OCI-LY3 (cell line): ENCODE measurements at regions not wholly inside any gene's neighbourhood (a gene's known extent, or its start where the extent isn't known, plus 50 kb on each side); places are given as distances from the start of the nearest gene placed in this dataset.

Experiments used
- H2AFZ ChIP-seq: fragments of 200-600, 300-600 bp; shearing (Covaris generic); 2 replicates; pipeline ENCODE4 v1.6.0; 2014; ENCODE audit warnings: antibody characterized with exemption, low read depth, low read length
- H3K27ac ChIP-seq: fragments of 200-600, 300-600 bp; sonication (generic); 2 replicates; pipeline ENCODE4 v1.5.1; 2014; ENCODE audit warnings: mild to moderate bottlenecking, low read length, moderate library complexity, mixed read lengths
- H3K27me3 ChIP-seq: fragments of 200-600, 300-600 bp; sonication (generic); 2 replicates; pipeline ENCODE4 v1.6.1; 2014; ENCODE audit warnings: low read depth, low read length, mixed read lengths
- H3K36me3 ChIP-seq: fragments of 200-600, 300-600 bp; sonication (generic); replicated peaks from 2 replicates; pipeline ENCODE3; 2014; ENCODE audit warnings: low read depth, low read length, mixed read lengths
- H3K4me1 ChIP-seq: fragments of 300-600, 200-600 bp; sonication (generic); 2 replicates; pipeline ENCODE4 v1.6.1; 2014; ENCODE audit warnings: low read length, mixed read lengths
- H3K4me2 ChIP-seq: fragments of 200-600, 300-600 bp; sonication (generic); 2 replicates; pipeline ENCODE4 v1.6.1; 2014; ENCODE audit warnings: low read length, mixed read lengths
- H3K4me3 ChIP-seq: fragments of 300-600, 200-600 bp; sonication (generic); 2 replicates; pipeline ENCODE4 v1.5.1; 2014; ENCODE audit warnings: antibody characterized with exemption, mild to moderate bottlenecking, low read length, moderate library complexity
- H3K79me2 ChIP-seq: fragments of 300-600, 200-600 bp; shearing (Covaris generic); 2 replicates; pipeline ENCODE4 v1.6.1; 2014; ENCODE audit warnings: mild to moderate bottlenecking, low read length, mixed read lengths
- H3K9ac ChIP-seq: fragments of 300-600, 200-600 bp; shearing (Covaris generic); 2 replicates; pipeline ENCODE4 v1.6.0; 2014; ENCODE audit warnings: mild to moderate bottlenecking, low read length, moderate library complexity
- H3K9me3 ChIP-seq: fragments of 200-600, 300-600 bp; shearing (Covaris generic); 2 replicates; pipeline ENCODE4 v1.6.1; 2014; ENCODE audit warnings: low read length, mixed read lengths; ENCODE audit not compliant: insufficient read depth
- H4K20me1 ChIP-seq: fragments of 200-600, 300-600 bp; sonication (generic); 2 replicates; pipeline ENCODE4 v1.6.1; 2016; ENCODE audit warnings: low read length, mixed read lengths; ENCODE audit not compliant: insufficient read depth
- CTCF ChIP-seq: fragments of 200-600, 300-600 bp; sonication (generic); IDR thresholded peaks from 2 replicates; pipeline ENCODE4 v1.5.1; 2014; ENCODE audit warnings: antibody characterized with exemption, low read length, low read depth
- EZH2phosphoT487 ChIP-seq: fragments of 200-600 bp; shearing (Covaris generic); IDR thresholded peaks from 2 replicates; pipeline ENCODE4 v1.6.1; 2018; ENCODE audit warnings: antibody characterized with exemption, mixed run types, low read depth

- no peak for TF ChIP-seq EZH2phosphoT487
- TF ChIP-seq CTCF, result no peak
- no peak overlapping the region for H3K27ac ChIP-seq
- no peaks in the 10 kb centered on the region for H3K27me3 ChIP-seq
- H3K4me1 ChIP-seq, result no peaks in the 10 kb centered on the region
- H3K79me2 ChIP-seq, result no peaks in the 10 kb centered on the region
- no peak overlapping the region for H3K9ac ChIP-seq
- no peak overlapping the region for H3K4me3 ChIP-seq
- no peaks in the 10 kb centered on the region for H4K20me1 ChIP-seq
- H3K9me3 ChIP-seq, result no peaks in the 10 kb centered on the region
- no peak overlapping the region for H3K4me2 ChIP-seq
- no peaks in the 10 kb centered on the region for H3K36me3 ChIP-seq
- no peak overlapping the region for H2AFZ ChIP-seq
Measured at GRCh38 chr13:72144636-72145035, 277.6 kb upstream of the DACH1 start.

- H3K27ac ChIP-seq, result no peak overlapping the region
Measured at GRCh38 chr13:72141855-72142519, 275.0 kb upstream of the DACH1 start.

GRCh38 chr13:72139192-72139591 lies 272.2 kb upstream of the DACH1 start:
- H3K4me2 ChIP-seq, result no peak overlapping the region
- no peaks in the 10 kb centered on the region for H3K27me3 ChIP-seq
- no peaks in the 10 kb centered on the region for H4K20me1 ChIP-seq
- no peak overlapping the region for H3K4me3 ChIP-seq
- TF ChIP-seq CTCF (no peak), EZH2phosphoT487 (no peak)
- no peaks in the 10 kb centered on the region for H3K36me3 ChIP-seq
- H3K9me3 ChIP-seq, result no peaks in the 10 kb centered on the region
- H3K79me2 ChIP-seq, result no peaks in the 10 kb centered on the region
- no peak overlapping the region for H3K27ac ChIP-seq
- H3K4me1 ChIP-seq, result no peaks in the 10 kb centered on the region
- no peak overlapping the region for H2AFZ ChIP-seq
- H3K9ac ChIP-seq, result no peak overlapping the region

More at GRCh38 chr13:72141855-72142519, 275.0 kb upstream of the DACH1 start:
- Histone ChIP-seq H3K79me2 (no peaks in the 10 kb centered on the region), H3K9me3 (no peaks in the 10 kb centered on the region), H3K4me3 (no peak overlapping the region), H3K4me1 (no peaks in the 10 kb centered on the region), H3K36me3 (no peaks in the 10 kb centered on the region), H3K4me2 (no peak overlapping the region), H3K27me3 (no peaks in the 10 kb centered on the region), H2AFZ (no peak overlapping the region), H4K20me1 (no peaks in the 10 kb centered on the region), H3K9ac (no peak overlapping the region)
- TF ChIP-seq CTCF, result no peak
- TF ChIP-seq EZH2phosphoT487, result no peak

GRCh38 chr13:72132075-72132474 lies 265.1 kb upstream of the DACH1 start:
- Histone ChIP-seq H3K36me3 (no peaks in the 10 kb centered on the region), H3K9me3 (no peaks in the 10 kb centered on the region), H3K4me2 (no peak overlapping the region), H3K27me3 (no peaks in the 10 kb centered on the region), H3K79me2 (no peaks in the 10 kb centered on the region), H3K9ac (no peak overlapping the region), H3K4me1 (peaks cover 6% of the 10 kb centered on the region), H2AFZ (no peak overlapping the region), H4K20me1 (no peaks in the 10 kb centered on the region), H3K4me3 (no peak overlapping the region), H3K27ac (no peak overlapping the region)
- TF ChIP-seq EZH2phosphoT487 (no peak), CTCF (no peak)
